ENCODE measurements at regions not wholly inside any gene's neighbourhood (a gene's known extent, or its start where the extent isn't known, plus 50 kb on each side); places are given as distances from the start of the nearest gene placed in this dataset.

DNA sequence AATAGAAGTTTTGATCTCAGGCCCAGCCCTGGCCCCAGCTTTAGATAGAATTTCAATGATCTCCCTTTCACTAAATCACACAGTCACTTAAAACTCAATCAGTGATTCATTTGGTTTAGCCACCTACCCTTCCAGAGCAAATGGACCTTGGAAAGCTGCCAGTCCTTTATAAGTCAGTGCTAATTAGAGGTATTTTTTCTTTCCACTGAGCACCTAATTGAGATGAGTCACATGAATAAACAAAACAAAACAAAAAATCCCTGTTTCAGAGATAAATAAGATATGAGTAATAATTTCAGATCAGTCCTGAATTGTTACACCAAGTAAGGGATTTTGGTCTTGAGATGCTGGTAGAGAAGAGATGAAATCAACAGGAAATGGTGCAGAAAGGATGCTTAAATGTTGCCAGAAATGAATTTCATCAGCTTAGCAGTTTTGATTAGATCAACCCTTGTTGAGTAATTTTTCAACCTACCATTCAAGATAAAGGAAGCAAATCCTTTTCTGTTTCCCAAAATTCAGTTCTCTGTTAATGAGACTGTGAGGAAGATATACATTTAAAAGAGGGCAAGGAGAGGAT, 352.0 kb upstream of the COL8A1 start:
- DNase-seq: no peak

DNA sequence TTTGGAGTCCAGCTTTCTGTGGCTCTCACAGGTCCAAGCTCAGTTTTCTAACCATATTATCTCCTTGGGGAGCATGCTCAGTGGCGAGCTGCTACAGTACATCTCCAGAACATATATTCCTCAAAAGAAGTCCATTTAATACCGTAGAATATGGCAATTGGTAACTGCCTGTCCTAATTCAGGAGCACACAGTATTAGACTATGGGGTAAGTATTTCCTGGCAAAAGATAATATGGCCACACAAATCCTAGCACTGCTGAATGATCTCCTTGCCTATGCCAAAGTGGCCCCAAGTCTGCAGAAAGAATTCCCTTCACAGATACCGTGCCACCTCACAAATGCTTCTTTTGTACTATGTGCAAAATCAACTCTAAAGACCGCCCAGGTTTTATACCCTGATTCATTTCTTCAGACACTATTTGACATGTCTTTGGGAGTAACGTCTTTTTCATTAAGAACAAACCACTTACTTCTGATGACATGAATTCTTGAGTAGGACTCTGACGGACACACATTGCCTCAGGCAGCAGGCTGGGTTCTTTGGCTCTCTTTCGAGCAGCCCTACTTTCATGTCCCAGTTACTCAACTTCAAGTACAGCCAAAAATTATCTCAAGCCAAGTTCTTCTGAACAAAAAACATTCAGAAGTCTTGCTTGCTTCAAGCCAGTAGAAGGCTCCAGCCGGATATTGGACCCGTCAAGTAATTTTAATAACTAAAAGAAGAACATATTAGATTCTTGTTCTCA, 368.3 kb upstream of the DCBLD2 start:
- no peak for DNase-seq

- no peak for DNase-seq
Measured at GRCh38 chr3:99256788-99257187, 355.3 kb upstream of the DCBLD2 start.

- no peak for DNase-seq
Measured at GRCh38 chr3:99253963-99254355, 352.5 kb upstream of the DCBLD2 start.

- no peak for DNase-seq
Measured at GRCh38 chr3:99250821-99251355, 349.4 kb upstream of the DCBLD2 start.

- no peak for DNase-seq
Measured at GRCh38 chr3:99250272-99250671, 348.8 kb upstream of the DCBLD2 start.

GRCh38 chr3:99249627-99250026, 348.1 kb upstream of the DCBLD2 start:
- no peak for DNase-seq

DNA sequence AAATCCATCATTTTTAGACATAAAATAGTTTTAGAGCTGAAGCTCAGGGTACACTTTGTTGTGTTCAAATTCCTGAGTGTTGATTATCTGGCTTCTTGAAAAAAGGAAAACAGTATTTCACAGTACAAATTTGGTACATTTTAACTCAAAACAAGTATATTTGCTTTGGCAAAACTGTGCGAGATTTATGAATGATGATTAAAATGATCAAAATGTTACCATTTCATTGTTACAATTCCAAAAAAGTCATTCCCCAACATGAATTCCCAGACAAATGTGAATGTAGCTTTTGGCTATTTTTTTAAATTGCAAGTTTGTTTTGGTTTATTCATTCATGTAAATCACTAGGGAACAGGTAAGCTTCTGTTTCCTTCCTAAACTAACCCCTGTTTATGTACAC, 347.4 kb upstream of the DCBLD2 start:
- no peak for DNase-seq

DNA sequence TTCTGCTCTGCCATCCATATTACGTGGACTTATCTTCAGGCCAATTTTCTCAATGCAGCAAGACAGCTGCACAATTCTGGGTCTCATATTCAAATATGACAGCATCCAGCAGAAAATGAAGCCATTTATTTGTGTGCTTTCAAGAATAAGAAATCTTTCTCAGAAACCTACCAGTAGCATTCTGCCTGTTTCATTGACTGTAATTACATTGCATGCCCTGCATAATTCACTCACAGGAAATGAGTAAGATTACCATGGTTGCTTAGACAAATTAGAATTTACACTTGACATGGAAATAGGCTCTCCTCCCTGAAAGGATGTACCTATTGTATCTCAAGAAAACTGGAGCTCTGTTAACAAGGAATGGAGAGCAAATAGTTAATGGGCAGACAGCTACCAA, 346.6 kb upstream of the DCBLD2 start:
- DNase-seq: no peak

GRCh38 chr3:99246010-99246654, 344.6 kb upstream of the DCBLD2 start:
- no peak for DNase-seq

- no peak for DNase-seq
Measured at GRCh38 chr3:99242271-99242670, 340.8 kb upstream of the DCBLD2 start.

DNA sequence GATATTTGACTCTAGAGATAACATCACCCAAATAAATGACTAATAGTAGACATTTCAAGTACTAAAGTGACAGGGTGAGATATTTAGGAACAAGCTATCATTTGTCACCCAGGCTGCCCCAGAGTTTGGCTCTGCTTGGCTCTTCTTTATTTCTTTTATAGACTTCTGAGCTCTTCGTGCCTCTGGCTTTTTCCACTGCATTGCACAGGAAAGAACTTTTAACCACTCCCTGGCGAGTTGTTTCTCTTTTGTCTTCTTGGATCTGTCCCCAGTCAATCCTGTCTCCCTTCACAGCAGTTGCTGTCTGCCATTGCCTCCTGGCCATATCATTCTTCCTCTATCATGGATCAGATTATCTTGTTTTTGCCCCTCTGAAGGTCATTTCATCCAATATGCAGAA, 339.2 kb upstream of the DCBLD2 start:
- DNase-seq: no peak

DNA sequence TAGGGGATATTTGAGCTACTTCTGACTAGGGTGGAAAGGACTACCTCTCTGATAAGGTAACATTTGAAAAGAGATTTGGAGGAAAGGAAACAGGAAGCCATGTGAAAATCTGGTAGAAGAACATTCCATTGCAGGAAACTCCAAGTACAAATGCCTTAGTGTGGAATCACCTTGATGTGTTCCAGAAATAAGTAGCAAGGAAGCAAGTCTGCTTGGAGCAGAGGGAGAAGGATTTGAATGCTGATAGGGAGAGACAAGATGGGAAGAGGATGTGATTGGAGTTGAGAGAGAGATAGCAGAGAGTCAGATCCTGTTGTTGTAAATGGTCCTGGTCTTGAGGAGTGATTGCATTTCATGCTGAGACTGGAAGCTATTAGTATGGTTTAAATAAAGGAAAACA, 335.1 kb upstream of the DCBLD2 start:
- no peak for DNase-seq

GRCh38 chr3:99232696-99233095, 331.2 kb upstream of the DCBLD2 start:
- no peak for DNase-seq

- DNase-seq: no peak
Measured at GRCh38 chr3:99218468-99218867, 317.0 kb upstream of the DCBLD2 start.

GRCh38 chr3:99212969-99213368, 311.5 kb upstream of the DCBLD2 start:
- no peak for DNase-seq

- DNase-seq: no peak
Measured at GRCh38 chr3:99211309-99211708, 309.8 kb upstream of the DCBLD2 start.

DNA sequence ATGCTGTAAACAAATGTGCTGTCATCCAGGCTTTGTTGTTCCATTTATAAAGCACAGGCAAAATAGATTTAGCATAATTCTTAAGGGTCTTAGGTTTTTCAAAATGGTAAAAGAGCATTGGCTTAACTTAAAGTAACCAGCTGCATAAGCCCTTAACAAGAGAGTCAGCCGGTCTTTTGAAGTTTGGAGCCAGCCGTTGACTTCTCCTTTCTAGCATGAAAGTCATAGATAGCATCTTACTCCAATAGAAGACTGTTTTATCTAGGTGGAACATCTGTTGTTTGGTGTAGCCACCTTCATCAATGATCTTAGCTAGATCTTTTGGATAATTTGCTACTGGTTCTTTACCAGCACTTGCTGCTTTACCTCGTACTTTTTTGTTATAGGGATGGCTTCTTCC, 297.5 kb upstream of the DCBLD2 start:
- DNase-seq: no peak

DNA sequence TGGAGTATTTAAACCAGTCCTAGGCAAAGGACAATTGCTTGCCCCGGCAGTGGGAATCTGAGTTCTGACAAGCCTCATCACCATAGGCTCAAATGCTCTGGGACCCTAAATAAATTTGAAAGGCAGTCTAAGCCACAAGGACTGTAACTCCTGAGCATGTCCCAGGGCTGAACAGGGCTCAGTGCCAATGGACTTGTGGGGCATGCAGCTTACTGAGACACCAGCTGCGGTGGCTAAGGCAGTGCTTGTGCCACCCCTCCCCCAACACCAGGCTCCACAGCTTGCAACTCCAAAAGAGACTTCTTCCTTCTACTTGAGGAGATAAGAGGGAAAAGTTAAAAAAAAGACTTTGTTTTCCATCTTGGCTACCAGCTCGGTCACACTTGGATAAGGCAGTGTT, 289.7 kb upstream of the DCBLD2 start:
- DNase-seq: no peak

DNA sequence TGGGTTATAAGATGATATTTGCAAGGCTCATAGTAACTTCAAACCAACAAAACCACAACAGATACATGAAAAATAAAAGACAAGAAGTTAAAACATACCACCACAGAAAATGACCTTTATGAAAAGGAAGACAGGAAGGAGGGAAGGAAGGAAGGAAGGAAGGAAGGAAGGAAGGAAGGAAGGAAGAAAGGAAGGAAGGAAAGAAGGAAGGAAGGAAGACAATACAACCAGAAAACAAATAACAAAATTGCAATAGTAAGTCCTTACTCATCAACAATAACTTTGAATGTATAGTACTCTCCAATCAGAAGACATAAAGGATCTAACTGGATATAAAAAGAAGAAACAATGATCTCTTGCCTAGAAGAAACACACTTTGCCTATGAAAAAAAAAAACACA, 287.4 kb upstream of the DCBLD2 start:
- DNase-seq: no peak

DNA sequence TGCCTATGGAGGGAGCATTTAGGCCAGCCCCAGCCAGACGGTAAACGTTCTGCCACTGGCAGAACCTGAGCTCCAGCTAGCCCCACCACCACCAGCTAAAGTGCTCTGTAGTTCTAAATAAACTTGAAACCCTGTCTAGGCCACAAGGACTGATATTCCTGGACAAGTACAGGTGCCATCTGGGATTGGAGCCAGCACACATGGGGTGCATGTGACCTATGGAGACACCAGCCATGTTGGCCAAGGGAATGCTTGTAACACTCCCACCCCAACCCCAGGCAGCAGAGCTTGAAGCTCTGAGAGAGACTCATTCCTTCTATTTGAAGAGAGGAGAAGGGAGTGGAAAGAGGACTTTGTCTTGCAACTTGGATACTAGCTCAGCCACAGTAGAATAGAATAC, 284.5 kb upstream of the DCBLD2 start:
- DNase-seq: no peak

- no peak for DNase-seq
Measured at GRCh38 chr3:99176169-99176964, 274.9 kb upstream of the DCBLD2 start.

DNA sequence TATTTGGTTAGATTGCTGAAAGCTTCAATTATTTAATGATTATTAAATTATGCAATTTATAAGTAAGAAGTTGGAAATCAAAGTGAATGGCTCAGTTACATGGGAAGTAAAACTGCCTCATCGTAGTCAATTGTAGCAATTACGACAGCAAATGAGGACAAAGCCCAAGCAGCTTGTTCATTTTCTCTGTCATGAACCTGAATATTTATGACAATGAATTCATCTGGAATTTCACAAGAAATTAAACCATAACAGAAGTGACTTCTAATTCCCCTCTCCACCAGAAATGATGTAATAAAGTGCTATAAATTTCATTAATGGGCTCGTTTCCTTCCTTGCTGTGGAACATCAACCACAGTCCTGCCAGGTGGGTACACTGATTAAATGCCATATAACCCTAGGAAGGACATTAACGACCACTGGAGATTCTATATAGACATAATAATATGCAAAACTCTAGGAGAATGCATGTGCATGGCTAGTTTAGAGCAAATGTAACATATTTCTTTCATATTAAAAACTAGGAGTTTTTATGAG, 273.8 kb upstream of the DCBLD2 start:
- DNase-seq: no peak

Data from DMS153 (cell line).